ENCODE measurements at regions not wholly inside any gene's neighbourhood (a gene's known extent, or its start where the extent isn't known, plus 50 kb on each side); places are given as distances from the start of the nearest gene placed in this dataset.

DNA sequence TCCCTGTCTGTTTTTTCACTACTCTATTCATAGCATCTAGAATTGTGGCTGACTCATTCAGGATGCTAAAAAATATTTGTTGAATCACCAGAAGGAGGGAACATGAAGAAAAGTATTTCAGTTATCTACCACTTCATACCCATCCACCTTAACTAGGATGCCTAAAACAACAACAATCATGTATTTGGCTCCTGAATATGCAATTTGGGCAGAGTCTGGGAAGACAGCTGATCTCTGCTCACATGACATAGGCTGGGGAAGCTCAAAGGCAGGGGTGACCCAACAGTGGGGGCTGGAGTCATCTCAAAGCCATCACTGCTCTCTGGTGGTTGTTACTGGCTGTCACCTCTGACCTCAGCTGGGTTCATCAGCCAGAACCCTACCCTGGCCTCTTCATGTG lies 80.1 kb upstream of the RPL38 start (continued):
- TF ChIP-seq, protein P1, sequence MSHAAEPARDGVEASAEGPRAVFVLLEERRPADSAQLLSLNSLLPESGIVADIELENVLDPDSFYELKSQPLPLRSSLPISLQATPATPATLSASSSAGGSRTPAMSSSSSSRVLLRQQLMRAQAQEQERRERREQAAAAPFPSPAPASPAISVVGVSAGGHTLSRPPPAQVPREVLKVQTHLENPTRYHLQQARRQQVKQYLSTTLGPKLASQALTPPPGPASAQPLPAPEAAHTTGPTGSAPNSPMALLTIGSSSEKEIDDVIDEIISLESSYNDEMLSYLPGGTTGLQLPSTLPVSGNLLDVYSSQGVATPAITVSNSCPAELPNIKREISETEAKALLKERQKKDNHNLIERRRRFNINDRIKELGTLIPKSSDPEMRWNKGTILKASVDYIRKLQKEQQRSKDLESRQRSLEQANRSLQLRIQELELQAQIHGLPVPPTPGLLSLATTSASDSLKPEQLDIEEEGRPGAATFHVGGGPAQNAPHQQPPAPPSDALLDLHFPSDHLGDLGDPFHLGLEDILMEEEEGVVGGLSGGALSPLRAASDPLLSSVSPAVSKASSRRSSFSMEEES (CRISPR knock-in tag; IDR thresholded peaks at IDR 0.05) = no peak
- TF ChIP-seq BORCS8-MEF2B (CRISPR knock-in tag; IDR thresholded peaks at IDR 0.05) (no peak), ZNF230 (CRISPR knock-in tag; IDR thresholded peaks at IDR 0.05) (no peak), ZNF367 (CRISPR knock-in tag; IDR thresholded peaks at IDR 0.05; ENCODE audit: borderline replicate concordance) (no peak), KLF12 (CRISPR knock-in tag; IDR thresholded peaks at IDR 0.05; ENCODE audit: borderline replicate concordance) (no peak)
- TF ChIP-seq, protein P2, sequence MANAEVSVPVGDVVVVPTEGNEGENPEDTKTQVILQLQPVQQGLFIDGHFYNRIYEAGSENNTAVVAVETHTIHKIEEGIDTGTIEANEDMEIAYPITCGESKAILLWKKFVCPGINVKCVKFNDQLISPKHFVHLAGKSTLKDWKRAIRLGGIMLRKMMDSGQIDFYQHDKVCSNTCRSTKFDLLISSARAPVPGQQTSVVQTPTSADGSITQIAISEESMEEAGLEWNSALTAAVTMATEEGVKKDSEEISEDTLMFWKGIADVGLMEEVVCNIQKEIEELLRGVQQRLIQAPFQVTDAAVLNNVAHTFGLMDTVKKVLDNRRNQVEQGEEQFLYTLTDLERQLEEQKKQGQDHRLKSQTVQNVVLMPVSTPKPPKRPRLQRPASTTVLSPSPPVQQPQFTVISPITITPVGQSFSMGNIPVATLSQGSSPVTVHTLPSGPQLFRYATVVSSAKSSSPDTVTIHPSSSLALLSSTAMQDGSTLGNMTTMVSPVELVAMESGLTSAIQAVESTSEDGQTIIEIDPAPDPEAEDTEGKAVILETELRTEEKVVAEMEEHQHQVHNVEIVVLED (CRISPR knock-in tag; IDR thresholded peaks at IDR 0.05; ENCODE audit: borderline replicate concordance) = no peak

DNA sequence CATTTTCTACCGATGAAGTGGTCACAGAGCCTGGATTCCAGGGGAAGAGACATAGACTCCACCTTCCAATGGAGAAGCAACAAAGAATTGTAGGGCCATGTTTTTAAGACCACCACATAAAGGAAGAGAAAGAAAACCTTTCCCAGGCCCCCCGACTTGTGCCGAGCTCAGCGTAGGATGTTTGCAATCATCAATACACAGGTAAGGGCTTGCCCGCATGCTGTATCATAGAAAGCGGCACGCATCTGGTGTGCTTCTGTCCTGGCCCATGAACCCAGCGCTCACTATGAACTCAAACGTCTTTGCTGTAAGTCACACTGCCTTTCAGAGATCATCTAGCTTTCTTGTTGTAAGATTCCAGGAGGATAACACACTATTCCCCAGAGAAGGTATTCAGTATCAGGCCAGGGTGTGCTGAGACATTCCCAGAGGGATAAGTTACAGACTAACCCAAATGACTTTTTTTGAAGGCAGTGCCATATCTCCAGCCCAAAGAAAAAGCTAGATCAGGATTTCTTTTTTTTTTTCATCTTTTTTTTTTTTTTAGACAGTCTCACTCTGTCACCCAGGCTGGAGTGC lies 79.5 kb upstream of the RPL38 start:
- FAIRE-seq = no peak
- TF ChIP-seq, protein P3, sequence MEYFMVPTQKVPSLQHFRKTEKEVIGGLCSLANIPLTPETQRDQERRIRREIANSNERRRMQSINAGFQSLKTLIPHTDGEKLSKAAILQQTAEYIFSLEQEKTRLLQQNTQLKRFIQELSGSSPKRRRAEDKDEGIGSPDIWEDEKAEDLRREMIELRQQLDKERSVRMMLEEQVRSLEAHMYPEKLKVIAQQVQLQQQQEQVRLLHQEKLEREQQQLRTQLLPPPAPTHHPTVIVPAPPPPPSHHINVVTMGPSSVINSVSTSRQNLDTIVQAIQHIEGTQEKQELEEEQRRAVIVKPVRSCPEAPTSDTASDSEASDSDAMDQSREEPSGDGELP (IDR thresholded peaks at IDR 0.05; ENCODE audit: borderline replicate concordance, low read depth) = no peak
- TF ChIP-seq, protein P4, sequence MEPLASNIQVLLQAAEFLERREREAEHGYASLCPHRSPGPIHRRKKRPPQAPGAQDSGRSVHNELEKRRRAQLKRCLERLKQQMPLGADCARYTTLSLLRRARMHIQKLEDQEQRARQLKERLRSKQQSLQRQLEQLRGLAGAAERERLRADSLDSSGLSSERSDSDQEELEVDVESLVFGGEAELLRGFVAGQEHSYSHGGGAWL (CRISPR knock-in tag; IDR thresholded peaks at IDR 0.05) = no peak
- TF ChIP-seq, protein P5, sequence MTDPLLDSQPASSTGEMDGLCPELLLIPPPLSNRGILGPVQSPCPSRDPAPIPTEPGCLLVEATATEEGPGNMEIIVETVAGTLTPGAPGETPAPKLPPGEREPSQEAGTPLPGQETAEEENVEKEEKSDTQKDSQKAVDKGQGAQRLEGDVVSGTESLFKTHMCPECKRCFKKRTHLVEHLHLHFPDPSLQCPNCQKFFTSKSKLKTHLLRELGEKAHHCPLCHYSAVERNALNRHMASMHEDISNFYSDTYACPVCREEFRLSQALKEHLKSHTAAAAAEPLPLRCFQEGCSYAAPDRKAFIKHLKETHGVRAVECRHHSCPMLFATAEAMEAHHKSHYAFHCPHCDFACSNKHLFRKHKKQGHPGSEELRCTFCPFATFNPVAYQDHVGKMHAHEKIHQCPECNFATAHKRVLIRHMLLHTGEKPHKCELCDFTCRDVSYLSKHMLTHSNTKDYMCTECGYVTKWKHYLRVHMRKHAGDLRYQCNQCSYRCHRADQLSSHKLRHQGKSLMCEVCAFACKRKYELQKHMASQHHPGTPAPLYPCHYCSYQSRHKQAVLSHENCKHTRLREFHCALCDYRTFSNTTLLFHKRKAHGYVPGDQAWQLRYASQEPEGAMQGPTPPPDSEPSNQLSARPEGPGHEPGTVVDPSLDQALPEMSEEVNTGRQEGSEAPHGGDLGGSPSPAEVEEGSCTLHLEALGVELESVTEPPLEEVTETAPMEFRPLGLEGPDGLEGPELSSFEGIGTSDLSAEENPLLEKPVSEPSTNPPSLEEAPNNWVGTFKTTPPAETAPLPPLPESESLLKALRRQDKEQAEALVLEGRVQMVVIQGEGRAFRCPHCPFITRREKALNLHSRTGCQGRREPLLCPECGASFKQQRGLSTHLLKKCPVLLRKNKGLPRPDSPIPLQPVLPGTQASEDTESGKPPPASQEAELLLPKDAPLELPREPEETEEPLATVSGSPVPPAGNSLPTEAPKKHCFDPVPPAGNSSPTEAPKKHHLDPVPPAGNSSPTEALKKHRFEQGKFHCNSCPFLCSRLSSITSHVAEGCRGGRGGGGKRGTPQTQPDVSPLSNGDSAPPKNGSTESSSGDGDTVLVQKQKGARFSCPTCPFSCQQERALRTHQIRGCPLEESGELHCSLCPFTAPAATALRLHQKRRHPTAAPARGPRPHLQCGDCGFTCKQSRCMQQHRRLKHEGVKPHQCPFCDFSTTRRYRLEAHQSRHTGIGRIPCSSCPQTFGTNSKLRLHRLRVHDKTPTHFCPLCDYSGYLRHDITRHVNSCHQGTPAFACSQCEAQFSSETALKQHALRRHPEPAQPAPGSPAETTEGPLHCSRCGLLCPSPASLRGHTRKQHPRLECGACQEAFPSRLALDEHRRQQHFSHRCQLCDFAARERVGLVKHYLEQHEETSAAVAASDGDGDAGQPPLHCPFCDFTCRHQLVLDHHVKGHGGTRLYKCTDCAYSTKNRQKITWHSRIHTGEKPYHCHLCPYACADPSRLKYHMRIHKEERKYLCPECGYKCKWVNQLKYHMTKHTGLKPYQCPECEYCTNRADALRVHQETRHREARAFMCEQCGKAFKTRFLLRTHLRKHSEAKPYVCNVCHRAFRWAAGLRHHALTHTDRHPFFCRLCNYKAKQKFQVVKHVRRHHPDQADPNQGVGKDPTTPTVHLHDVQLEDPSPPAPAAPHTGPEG (CRISPR knock-in tag; IDR thresholded peaks at IDR 0.05) = no peak

More for the DNA sequence above, 79.5 kb upstream of the RPL38 start:
- ATAC-seq (no peak), DNase-seq (ENCODE audit: low spot score) (no peak)
- in situ Hi-C loops (cut with HindIII; ENCODE audit: extremely low pct_ligation_motif_present, low pct_unique_long_range_greater_than_20kb) = no loop called here
- H2AFZ ChIP-seq (ENCODE audit: low read length) = no peak overlapping the region
- H3K4me3 ChIP-seq (replicated peaks in 1 of 3; ENCODE audit: insufficient read depth in 1 of 3, low read depth in 2 of 3, low read length in 3 of 3) = no peak overlapping the region
- ChIA-PET POLR2A (no interaction called here), CTCF (ENCODE audit: low intra/inter-chr PET ratio, low total read pairs) (no interaction called here)
- intact Hi-C loops (cut with micrococcal nuclease; ENCODE audit: unreplicated experiment) = no loop called here
- no peak overlapping the region for H3K4me2 ChIP-seq (ENCODE audit: low read depth, low read length)
- no peaks in the 10 kb centered on the region for H3K9me3 ChIP-seq (ENCODE audit: low read length)
- no TSS peak for BruUV-seq (replicated peaks)
- no peak overlapping the region for H3K9ac ChIP-seq (ENCODE audit: insufficient read depth, low read depth, low read length)
- no peaks in the 10 kb centered on the region for H3K79me2 ChIP-seq (ENCODE audit: insufficient read depth, low read length)
- no peak overlapping the region for H3K27ac ChIP-seq (ENCODE audit: extremely low read length, insufficient read depth, low read length)
- peaks cover 8 to 44% of the 10 kb centered on the region in 2 experiments; a peak in 4 of 5 replicates for H3K27me3 ChIP-seq (ENCODE audit: control insufficient read depth in 1 of 2, insufficient read depth in 2 of 2, low read length in 2 of 2)
- H3K36me3 ChIP-seq (replicated peaks in 1 of 2; ENCODE audit: control insufficient read depth in 1 of 2, insufficient read depth in 2 of 2, low read length in 2 of 2) = no peaks in the 10 kb centered on the region
- WGBS (ENCODE audit: low lambda C conversion rate) = 53% methylated on average over 9 of the region's 9 CpGs
- no peaks in the 10 kb centered on the region for H3K4me1 ChIP-seq (ENCODE audit: insufficient read depth, low read length)
- H4K20me1 ChIP-seq (ENCODE audit: insufficient read depth, low read length) = no peaks in the 10 kb centered on the region

All from HepG2 (cell line).